GM12892 (cell line): ENCODE measurements at regions not wholly inside any gene's neighbourhood (a gene's known extent, or its start where the extent isn't known, plus 50 kb on each side); places are given as distances from the start of the nearest gene placed in this dataset.

Experiments
- DNase-seq: peaks from one replicate; pipeline ENCODE4 v3.0.0; 2011; ENCODE audit not compliant: insufficient read length
- FAIRE-seq: peaks from 2 replicates; lab custom pipeline; 2011; peaks lifted over from hg19 to GRCh38; lab: Jason Lieb, UNC
- POLR2A ChIP-seq: IDR thresholded peaks from 2 replicates; pipeline ENCODE4 v1.6.1; 2011; ENCODE audit warnings: low read depth, low read length, control low read depth
- POLR2AphosphoS5 ChIP-seq: IDR thresholded peaks from 2 replicates; pipeline ENCODE4 v1.6.1; 2011; ENCODE audit warnings: low read depth, low read length, control low read depth
- TAF1 ChIP-seq: IDR thresholded peaks from 2 replicates; pipeline ENCODE4 v1.6.1; 2011; ENCODE audit warnings: low read depth, mild to moderate bottlenecking, control low read depth, low read length, borderline replicate concordance

- no peak for FAIRE-seq
- TF ChIP-seq POLR2A (no peak), POLR2AphosphoS5 (no peak), TAF1 (no peak)
- DNase-seq: no peak
These were observed 80.6 kb upstream of the ARMC2 start for GRCh38 chr6:108767418-108768165.

DNA sequence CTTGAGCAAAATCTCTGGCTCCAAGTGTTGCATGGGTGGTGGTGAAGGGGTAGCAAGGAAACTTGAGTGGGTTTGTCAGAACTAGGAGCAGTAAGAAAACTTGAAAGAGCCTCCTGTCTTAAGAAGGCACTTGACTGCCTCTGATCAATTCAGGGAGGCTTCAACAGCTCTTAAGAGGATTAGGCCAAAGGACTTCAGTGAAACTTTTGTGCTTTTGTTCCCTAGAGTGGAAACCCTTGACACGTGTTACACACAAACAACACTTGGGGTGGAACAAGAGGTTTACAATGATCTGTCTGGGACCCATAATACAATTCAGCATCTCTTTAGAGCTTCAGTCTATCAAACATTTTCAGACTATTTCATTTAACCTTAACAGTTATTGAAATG, 80.1 kb upstream of the ARMC2 start:
- no peak for DNase-seq
- TF ChIP-seq POLR2A: no peak
- no peak for TF ChIP-seq POLR2AphosphoS5
- TF ChIP-seq TAF1: no peak
- FAIRE-seq: no peak

DNA sequence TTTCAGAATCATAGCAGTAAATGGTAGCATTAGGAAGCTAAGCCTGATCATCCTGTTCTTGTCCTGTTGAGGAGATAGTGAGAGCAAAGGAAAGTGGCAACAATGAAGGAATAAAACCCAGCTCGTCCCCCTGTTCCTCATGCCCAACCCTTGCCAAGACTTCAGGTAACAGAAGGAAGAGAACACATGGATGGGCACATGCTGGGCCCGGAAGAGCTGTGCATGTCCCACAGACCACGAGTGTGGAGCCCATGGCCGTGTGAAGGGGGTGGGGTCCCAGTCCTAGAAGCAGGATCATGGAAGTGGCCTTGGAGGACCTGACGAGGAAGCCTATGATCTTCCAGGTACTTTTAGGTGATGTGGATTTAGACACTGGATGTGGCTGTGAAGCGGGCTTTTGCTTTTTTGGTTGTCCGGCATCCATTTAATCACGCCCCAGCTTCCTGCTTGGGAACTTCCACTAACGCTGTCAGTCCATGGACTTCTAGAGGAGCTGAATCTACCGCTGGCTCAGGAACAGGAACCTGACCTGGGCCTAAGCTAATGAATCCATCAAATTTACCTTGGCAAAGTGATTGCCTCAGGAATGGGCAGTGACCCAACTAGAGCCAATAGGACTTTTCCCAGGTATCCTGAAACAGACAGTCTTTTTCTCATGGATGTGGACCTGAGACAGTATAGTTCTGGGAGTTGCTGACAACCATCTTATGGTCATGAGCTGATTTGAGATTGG, 79.3 kb upstream of the ARMC2 start:
- DNase-seq (no peak), FAIRE-seq (no peak)
- TF ChIP-seq POLR2AphosphoS5 (no peak), POLR2A (no peak), TAF1 (no peak)

- TF ChIP-seq TAF1 (no peak), POLR2AphosphoS5 (no peak), POLR2A (no peak)
- FAIRE-seq (no peak), DNase-seq (no peak)
These were observed 76.8 kb upstream of the ARMC2 start for GRCh38 chr6:108771421-108771820.

DNA sequence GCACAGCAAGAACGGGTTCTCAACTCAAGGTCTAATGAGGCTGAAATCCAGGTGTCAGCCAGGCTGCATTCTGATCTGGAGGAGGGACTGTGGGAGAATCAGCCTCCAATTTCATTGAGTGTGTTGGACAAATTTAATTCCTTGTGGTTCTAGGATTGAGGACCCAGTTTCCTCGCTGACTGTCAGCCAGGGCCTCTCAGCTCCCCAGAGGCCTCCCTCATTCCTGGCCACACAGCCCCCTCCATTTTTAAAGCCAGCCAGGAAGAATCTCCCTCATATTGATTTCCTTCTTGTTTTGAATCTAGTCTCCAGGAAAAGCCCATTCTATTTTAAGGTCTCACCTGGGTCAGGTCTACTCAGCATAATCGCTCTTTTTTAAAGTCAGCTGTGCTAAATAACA, 73.7 kb upstream of the ARMC2 start:
- DNase-seq (no peak), FAIRE-seq (no peak)
- TF ChIP-seq POLR2A (no peak), POLR2AphosphoS5 (no peak), TAF1 (no peak)

DNA sequence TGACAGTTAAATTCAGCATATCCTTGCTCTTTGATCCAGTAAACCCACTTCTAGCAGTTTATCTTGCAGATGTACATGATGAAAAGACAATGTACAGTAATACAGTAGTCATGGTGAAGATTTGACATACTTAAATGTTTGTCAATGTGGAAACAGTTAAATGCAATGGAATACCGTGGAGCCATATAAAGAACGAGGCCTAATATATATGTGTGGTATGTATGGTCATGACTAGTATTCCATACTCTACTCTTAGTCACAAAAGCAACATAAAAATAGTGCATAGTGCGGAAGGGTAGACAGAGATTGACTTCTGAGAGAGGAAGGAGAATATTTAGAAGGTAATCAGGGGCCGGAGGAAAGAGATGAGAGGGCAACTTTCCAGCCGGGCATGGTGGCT, 70.7 kb upstream of the ARMC2 start:
- TF ChIP-seq POLR2A (no peak), POLR2AphosphoS5 (no peak), TAF1 (no peak)
- DNase-seq: no peak
- FAIRE-seq: no peak

- FAIRE-seq (no peak), DNase-seq (no peak)
- TF ChIP-seq POLR2AphosphoS5: no peak
- TF ChIP-seq POLR2A: no peak
- TF ChIP-seq TAF1: no peak
These were observed 69.6 kb upstream of the ARMC2 start for GRCh38 chr6:108778421-108779186.

DNA sequence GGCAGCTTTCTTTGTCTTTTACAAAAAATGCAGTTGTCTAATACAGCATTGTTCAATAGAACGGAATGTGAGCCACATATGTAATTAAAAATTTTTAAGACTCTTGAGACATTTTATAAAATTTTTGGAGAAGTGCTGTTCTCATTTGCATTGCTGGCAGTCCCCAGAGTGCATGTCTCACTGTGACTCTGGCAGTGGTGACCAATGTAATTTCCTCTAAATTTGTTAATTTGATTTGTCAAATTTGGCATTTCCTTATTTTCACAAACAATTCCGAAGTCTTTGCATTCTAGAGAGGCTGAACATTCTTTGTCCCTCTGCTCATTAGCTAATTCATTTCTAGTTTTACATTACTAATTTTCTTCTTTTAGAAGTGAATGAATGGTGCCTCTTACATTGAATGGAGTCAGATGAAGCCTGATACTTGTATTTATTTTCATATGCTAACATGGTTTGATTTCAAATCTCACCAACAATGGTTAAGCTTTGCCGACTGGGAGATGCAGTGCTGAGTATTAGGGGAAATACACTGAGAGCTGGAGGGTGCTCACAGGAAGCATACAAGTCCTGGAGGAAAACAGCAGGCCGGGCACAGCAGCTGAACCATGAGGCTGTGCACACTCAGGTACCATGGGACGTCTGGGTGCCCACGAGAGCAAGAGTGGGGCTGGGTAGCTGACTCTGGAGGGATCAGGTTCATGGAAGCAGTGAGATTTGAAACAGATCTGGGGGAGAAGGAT, 68.5 kb upstream of the ARMC2 start:
- DNase-seq (no peak), FAIRE-seq (no peak)
- no peak for TF ChIP-seq TAF1
- no peak for TF ChIP-seq POLR2A
- no peak for TF ChIP-seq POLR2AphosphoS5

GRCh38 chr6:108780784-108781183, 67.4 kb upstream of the ARMC2 start:
- TF ChIP-seq POLR2A: no peak
- no peak for TF ChIP-seq POLR2AphosphoS5
- no peak for TF ChIP-seq TAF1
- DNase-seq: no peak
- FAIRE-seq: no peak

DNA sequence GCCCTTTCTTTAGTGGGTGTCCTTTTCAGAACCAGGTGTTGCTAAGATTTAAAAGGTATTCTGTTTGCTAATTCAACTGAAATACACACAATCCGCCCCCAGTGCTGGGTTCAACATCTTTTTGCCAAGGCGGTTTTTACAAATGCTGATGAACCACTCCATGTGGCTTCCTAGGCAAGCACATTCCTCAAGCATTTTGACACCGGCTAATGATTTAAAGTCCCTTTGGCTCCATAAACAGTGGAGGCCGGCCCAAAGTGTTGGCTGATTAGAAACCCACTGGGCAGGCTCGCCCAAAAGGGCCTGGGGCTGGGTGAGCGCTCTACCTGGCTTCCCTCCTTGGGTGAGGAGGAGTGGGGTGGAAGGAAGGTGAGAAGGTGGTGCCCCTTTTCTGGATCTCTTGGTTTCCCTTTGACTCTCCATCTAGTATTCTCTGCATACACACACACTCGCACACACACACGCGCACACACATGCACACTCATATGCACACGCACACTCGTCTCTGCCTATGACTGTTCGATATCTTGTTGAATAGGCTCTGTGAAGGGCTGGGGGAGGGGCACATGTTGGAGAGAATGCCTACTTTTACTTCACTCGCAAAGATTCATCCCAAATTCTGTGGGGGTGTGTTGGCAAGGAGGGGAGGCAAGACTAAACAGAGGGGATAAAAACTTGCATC, 66.7 kb upstream of the ARMC2 start:
- DNase-seq (no peak), FAIRE-seq (peak; percentile 68)
- TF ChIP-seq TAF1 (no peak), POLR2AphosphoS5 (no peak), POLR2A (no peak)

GRCh38 chr6:108782179-108783041, 65.8 kb upstream of the ARMC2 start:
- FAIRE-seq: peak; percentile 82
- peak; percentile 60 for DNase-seq
- TF ChIP-seq POLR2AphosphoS5 (no peak), POLR2A (no peak), TAF1 (no peak)

GRCh38 chr6:108785653-108786052, 62.6 kb upstream of the ARMC2 start:
- TF ChIP-seq POLR2AphosphoS5: no peak
- TF ChIP-seq TAF1: no peak
- no peak for TF ChIP-seq POLR2A
- FAIRE-seq (no peak), DNase-seq (no peak)
